Epithelial cell of proximal tubule (primary cell): ENCODE measurements at regions not wholly inside any gene's neighbourhood (a gene's known extent, or its start where the extent isn't known, plus 50 kb on each side); places are given as distances from the start of the nearest gene placed in this dataset.

Experiments
- DNase-seq: peaks from one replicate; pipeline ENCODE4 v3.0.0-alpha.2; 2011; ENCODE audit warnings: low read depth
- H3K4me3 ChIP-seq: 2 replicates; pipeline ENCODE4 v1.5.1; 2011; ENCODE audit warnings: low read depth, mild to moderate bottlenecking, low read length
- CTCF ChIP-seq: conservative IDR thresholded peaks from 2 replicates; pipeline ENCODE4 v1.5.1; 2012; ENCODE audit warnings: low read depth, mild to moderate bottlenecking, low read length

- no peak overlapping the region for H3K4me3 ChIP-seq
- no peak for TF ChIP-seq CTCF
- DNase-seq: no peak
Observed at GRCh38 chr1:221562542-221563475, 179.1 kb downstream of the DUSP10 start.

GRCh38 chr1:221563476-221563921 lies 178.4 kb downstream of the DUSP10 start:
- H3K4me3 ChIP-seq: no peak overlapping the region
- no peak for TF ChIP-seq CTCF
- no peak for DNase-seq

GRCh38 chr1:221564891-221565290 lies 177.0 kb downstream of the DUSP10 start:
- TF ChIP-seq CTCF: no peak

GRCh38 chr1:221565711-221566110 lies 176.2 kb downstream of the DUSP10 start:
- DNase-seq: no peak
- H3K4me3 ChIP-seq: no peak overlapping the region
- TF ChIP-seq CTCF: no peak

More at GRCh38 chr1:221564891-221565290, 177.0 kb downstream of the DUSP10 start:
- no peak for DNase-seq
- no peak overlapping the region for H3K4me3 ChIP-seq

- DNase-seq: no peak
- H3K4me3 ChIP-seq: no peak overlapping the region
- no peak for TF ChIP-seq CTCF
Observed at GRCh38 chr1:221567859-221568507, 173.9 kb downstream of the DUSP10 start.

- no peak for TF ChIP-seq CTCF
- no peak for DNase-seq
- H3K4me3 ChIP-seq: no peak overlapping the region
Observed at GRCh38 chr1:221573756-221574155, 168.1 kb downstream of the DUSP10 start.

GRCh38 chr1:221574529-221574928 lies 167.4 kb downstream of the DUSP10 start:
- no peak for TF ChIP-seq CTCF
- no peak for DNase-seq
- H3K4me3 ChIP-seq: no peak overlapping the region
